Dermis microvascular lymphatic vessel endothelial cell (primary cell): ENCODE measurements at regions not wholly inside any gene's neighbourhood (a gene's known extent, or its start where the extent isn't known, plus 50 kb on each side); places are given as distances from the start of the nearest gene placed in this dataset.

Experiments
- DNase-seq, 2 donors: peaks; one replicate each; pipeline versions ENCODE4 v3.0.0 to v3.0.0-alpha.2; 2010; ENCODE audit warnings: low read depth in 2 of 2

GRCh38 chr13:105634059-105634458 lies 901.4 kb downstream of the EFNB2 start:
- DNase-seq, result no peak

- no peak for DNase-seq
Measured at GRCh38 chr13:105630431-105630830, 905.0 kb downstream of the EFNB2 start.

- DNase-seq, result no peak
Measured at GRCh38 chr13:105627270-105627669, 908.2 kb downstream of the EFNB2 start.

- no peak for DNase-seq
Measured at GRCh38 chr13:105625691-105626090, 909.8 kb downstream of the EFNB2 start.

- peak in 1 of 2 donors; percentile 3 for DNase-seq
Measured at GRCh38 chr13:105616333-105617075, 919.0 kb downstream of the EFNB2 start.

- DNase-seq, result no peak
Measured at GRCh38 chr13:105612541-105612940, 922.9 kb downstream of the EFNB2 start.

GRCh38 chr13:105611424-105611823 lies 924.0 kb downstream of the EFNB2 start:
- DNase-seq, result peak; percentile 6 to 30

- no peak for DNase-seq
Measured at GRCh38 chr13:105608104-105608503, 927.4 kb downstream of the EFNB2 start.

GRCh38 chr13:105607426-105607825 lies 928.0 kb downstream of the EFNB2 start:
- no peak for DNase-seq

GRCh38 chr13:105607016-105607415 lies 928.4 kb downstream of the EFNB2 start:
- no peak for DNase-seq

- DNase-seq, result no peak
Measured at GRCh38 chr13:105602956-105603670, 932.3 kb downstream of the EFNB2 start.

GRCh38 chr13:105599477-105600037 lies 935.9 kb downstream of the EFNB2 start:
- DNase-seq, result no peak

- no peak for DNase-seq
Measured at GRCh38 chr13:105598529-105598928, 936.9 kb downstream of the EFNB2 start.

- no peak for DNase-seq
Measured at GRCh38 chr13:105597573-105597972, 937.9 kb downstream of the EFNB2 start.

- no peak for DNase-seq
Measured at GRCh38 chr13:105595471-105595870, 940.0 kb downstream of the EFNB2 start.

GRCh38 chr13:105591277-105591676 lies 944.2 kb downstream of the EFNB2 start:
- DNase-seq, result no peak

- DNase-seq, result no peak
Measured at GRCh38 chr13:105587786-105588185, 947.7 kb downstream of the EFNB2 start.

GRCh38 chr13:105579821-105580710 lies 955.4 kb downstream of the EFNB2 start:
- no peak for DNase-seq

- DNase-seq, result peak in 1 of 2 donors; percentile 9
Measured at GRCh38 chr13:105573136-105573535, 962.3 kb downstream of the EFNB2 start.

GRCh38 chr13:105572401-105572800 lies 963.1 kb downstream of the EFNB2 start:
- DNase-seq, result no peak

- no peak for DNase-seq
Measured at GRCh38 chr13:105569816-105570215, 965.6 kb downstream of the EFNB2 start.
